ENCODE measurements at regions not wholly inside any gene's neighbourhood (a gene's known extent, or its start where the extent isn't known, plus 50 kb on each side); places are given as distances from the start of the nearest gene placed in this dataset.
A peak's percentile ranks its signal among the peaks of the same experiment; 100 is the strongest.

GRCh38 chr5:155943516-155944407 lies 383.2 kb upstream of the SGCD start:
- TF ChIP-seq POLR2AphosphoS5 (IDR thresholded peaks at IDR 0.05) (no peak), CTCF (IDR thresholded peaks at IDR 0.05) (peak in 5 of 6 experiments; percentile 28 to 47 (median 31))

GRCh38 chr5:155947394-155948062 lies 379.4 kb upstream of the SGCD start:
- Histone ChIP-seq H3K4me1 (no peaks in the 10 kb centered on the region), H3K4me3 (no peak overlapping the region), H3K36me3 (no peaks in the 10 kb centered on the region), H3K27ac (no peak overlapping the region), H3K27me3 (no peaks in the 10 kb centered on the region), H3K9me3 (no peaks in the 10 kb centered on the region)
- TF ChIP-seq CTCF (IDR thresholded peaks at IDR 0.05) (no peak), EP300 (IDR thresholded peaks at IDR 0.05) (no peak), POLR2A (IDR thresholded peaks at IDR 0.05) (no peak), POLR2AphosphoS5 (IDR thresholded peaks at IDR 0.05) (no peak)
- ATAC-seq (ENCODE audit: low FRiP score in 2 of 2) (no peak), DNase-seq (no peak)
- WGBS, 2 donors = 55 to 58% methylated on average over 4 of the region's 4 CpGs

More at GRCh38 chr5:155943516-155944407, 383.2 kb upstream of the SGCD start:
- Histone ChIP-seq H3K27ac (no peak overlapping the region), H3K36me3 (no peaks in the 10 kb centered on the region), H3K27me3 (no peaks in the 10 kb centered on the region), H3K9me3 (no peaks in the 10 kb centered on the region), H3K4me3 (no peak overlapping the region), H3K4me1 (no peaks in the 10 kb centered on the region)
- 17 to 29% methylated on average over 2 of the region's 2 CpGs for WGBS, 2 donors
- DNase-seq = peak in 1 of 2 donors; percentile 31
- ATAC-seq (ENCODE audit: low FRiP score in 2 of 2) = peak in 1 of 2 donors; percentile 88

- TF ChIP-seq POLR2AphosphoS5 (IDR thresholded peaks at IDR 0.05) (no peak), EP300 (IDR thresholded peaks at IDR 0.05) (no peak), POLR2A (IDR thresholded peaks at IDR 0.05) (no peak), CTCF (IDR thresholded peaks at IDR 0.05) (no peak)
- no peaks in the 10 kb centered on the region for H3K9me3 ChIP-seq
- no peaks in the 10 kb centered on the region for H3K4me1 ChIP-seq
- H3K36me3 ChIP-seq = no peaks in the 10 kb centered on the region
- ATAC-seq (ENCODE audit: low FRiP score in 2 of 2) = no peak
- no peak overlapping the region for H3K27ac ChIP-seq
- H3K27me3 ChIP-seq = no peaks in the 10 kb centered on the region
- no peak for DNase-seq
- 88 to 89% methylated on average over 3 of the region's 3 CpGs for WGBS, 2 donors
- H3K4me3 ChIP-seq = no peak overlapping the region
Measured at GRCh38 chr5:155948576-155948975, 378.4 kb upstream of the SGCD start.

GRCh38 chr5:155952486-155953089 lies 374.4 kb upstream of the SGCD start:
- Histone ChIP-seq H3K27me3 (no peaks in the 10 kb centered on the region), H3K36me3 (no peaks in the 10 kb centered on the region), H3K4me3 (no peak overlapping the region), H3K4me1 (no peaks in the 10 kb centered on the region), H3K9me3 (no peaks in the 10 kb centered on the region), H3K27ac (no peak overlapping the region)
- 67 to 70% methylated on average over 7 of the region's 7 CpGs for WGBS, 2 donors
- ATAC-seq (ENCODE audit: low FRiP score in 2 of 2) (no peak), DNase-seq (no peak)
- TF ChIP-seq EP300 (IDR thresholded peaks at IDR 0.05) (no peak), CTCF (IDR thresholded peaks at IDR 0.05) (no peak), POLR2A (IDR thresholded peaks at IDR 0.05) (no peak), POLR2AphosphoS5 (IDR thresholded peaks at IDR 0.05) (no peak)
